Uterus (tissue), 2 donors: ENCODE measurements at regions not wholly inside any gene's neighbourhood (a gene's known extent, or its start where the extent isn't known, plus 50 kb on each side); places are given as distances from the start of the nearest gene placed in this dataset.

Source experiments
- POLR2A ChIP-seq, 2 donors: fragments of 450-650 bp; IDR thresholded peaks; one replicate each; pipeline ENCODE4 v1.6.1; 2016; ENCODE audit warnings: antibody characterized with exemption in 2 of 2, mild to moderate bottlenecking in 1 of 2, moderate library complexity in 1 of 2
- TF ChIP-seq, protein P1 (sequence below), 4 experiments: fragments of 200-600 bp in 2 of 4; fragments of 450-650 bp in 2 of 4; sonication (generic) in 2 of 4; IDR thresholded peaks; one replicate each; pipeline ENCODE4 v1.5.1; 2016 to 2019; ENCODE audit warnings: antibody characterized with exemption in 4 of 4, mild to moderate bottlenecking in 2 of 4, moderate library complexity in 1 of 4

DNA sequence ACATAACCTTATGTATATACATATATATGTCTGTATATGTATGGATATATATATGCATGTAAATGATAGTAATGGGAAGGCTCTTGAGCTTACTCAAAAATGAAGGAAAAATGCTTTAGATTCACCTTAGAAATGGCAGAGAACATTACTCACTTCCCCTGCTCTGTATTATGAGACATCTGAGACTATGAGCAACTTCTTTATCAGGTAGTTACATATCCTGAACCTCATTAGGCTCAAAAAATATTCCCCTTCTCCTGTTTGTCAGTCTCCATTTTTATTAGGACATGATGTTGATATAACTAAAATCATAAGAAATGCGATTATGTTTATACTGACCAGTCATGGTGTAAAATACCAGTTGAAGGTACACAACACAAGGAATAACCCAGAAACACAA lies 800.1 kb upstream of the ZWINT start:
- TF ChIP-seq, protein P1, sequence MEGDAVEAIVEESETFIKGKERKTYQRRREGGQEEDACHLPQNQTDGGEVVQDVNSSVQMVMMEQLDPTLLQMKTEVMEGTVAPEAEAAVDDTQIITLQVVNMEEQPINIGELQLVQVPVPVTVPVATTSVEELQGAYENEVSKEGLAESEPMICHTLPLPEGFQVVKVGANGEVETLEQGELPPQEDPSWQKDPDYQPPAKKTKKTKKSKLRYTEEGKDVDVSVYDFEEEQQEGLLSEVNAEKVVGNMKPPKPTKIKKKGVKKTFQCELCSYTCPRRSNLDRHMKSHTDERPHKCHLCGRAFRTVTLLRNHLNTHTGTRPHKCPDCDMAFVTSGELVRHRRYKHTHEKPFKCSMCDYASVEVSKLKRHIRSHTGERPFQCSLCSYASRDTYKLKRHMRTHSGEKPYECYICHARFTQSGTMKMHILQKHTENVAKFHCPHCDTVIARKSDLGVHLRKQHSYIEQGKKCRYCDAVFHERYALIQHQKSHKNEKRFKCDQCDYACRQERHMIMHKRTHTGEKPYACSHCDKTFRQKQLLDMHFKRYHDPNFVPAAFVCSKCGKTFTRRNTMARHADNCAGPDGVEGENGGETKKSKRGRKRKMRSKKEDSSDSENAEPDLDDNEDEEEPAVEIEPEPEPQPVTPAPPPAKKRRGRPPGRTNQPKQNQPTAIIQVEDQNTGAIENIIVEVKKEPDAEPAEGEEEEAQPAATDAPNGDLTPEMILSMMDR (IDR thresholded peaks at IDR 0.05) = no peak
- no peak for TF ChIP-seq POLR2A (IDR thresholded peaks at IDR 0.05)
